ENCODE measurements at regions not wholly inside any gene's neighbourhood (a gene's known extent, or its start where the extent isn't known, plus 50 kb on each side); places are given as distances from the start of the nearest gene placed in this dataset.
"Not testable (repeated sequence)": the region's sequence is repeated elsewhere in the genome, so short reads cannot be mapped to it uniquely, and the experiment has no call there.

- not testable (repeated sequence) for FAIRE-seq
Measured at GRCh38 chr20:18876394-18876793, 62.8 kb downstream of the SCP2D1 start.

GRCh38 chr20:18879262-18879661, 65.7 kb downstream of the SCP2D1 start:
- no peak for FAIRE-seq

- no peak for FAIRE-seq
Measured at GRCh38 chr20:18886756-18887155, 73.2 kb downstream of the SCP2D1 start.

GRCh38 chr20:18901980-18902737, 88.6 kb downstream of the SCP2D1 start:
- peak; percentile 26 for FAIRE-seq

- no peak for FAIRE-seq
Measured at GRCh38 chr20:18904192-18904591, 90.6 kb downstream of the SCP2D1 start.

- no peak for FAIRE-seq
Measured at GRCh38 chr20:18904624-18905023, 91.0 kb downstream of the SCP2D1 start.

GRCh38 chr20:18906046-18906445, 92.5 kb downstream of the SCP2D1 start:
- FAIRE-seq: no peak

GRCh38 chr20:18907353-18907752, 93.8 kb downstream of the SCP2D1 start:
- FAIRE-seq: no peak

GRCh38 chr20:18908109-18908508, 94.5 kb downstream of the SCP2D1 start:
- FAIRE-seq: no peak

GRCh38 chr20:18909254-18909653, 95.7 kb downstream of the SCP2D1 start:
- FAIRE-seq: no peak

GRCh38 chr20:18913701-18914100, 100.1 kb downstream of the SCP2D1 start:
- FAIRE-seq: no peak

GRCh38 chr20:18914796-18915195, 101.2 kb downstream of the SCP2D1 start:
- no peak for FAIRE-seq

GRCh38 chr20:18916886-18917750, 103.5 kb downstream of the SCP2D1 start:
- no peak for FAIRE-seq

GRCh38 chr20:18919996-18920395, 106.4 kb downstream of the SCP2D1 start:
- FAIRE-seq: no peak

GRCh38 chr20:18921291-18921690, 107.7 kb downstream of the SCP2D1 start:
- FAIRE-seq: no peak

GRCh38 chr20:18922251-18922650, 108.7 kb downstream of the SCP2D1 start:
- no peak for FAIRE-seq

GRCh38 chr20:18922898-18923297, 109.3 kb downstream of the SCP2D1 start:
- FAIRE-seq: no peak

- no peak for FAIRE-seq
Measured at GRCh38 chr20:18926965-18927364, 113.4 kb downstream of the SCP2D1 start.

GRCh38 chr20:18928626-18929025, 115.0 kb downstream of the SCP2D1 start:
- no peak for FAIRE-seq

GRCh38 chr20:18929800-18930199, 116.2 kb downstream of the SCP2D1 start:
- no peak for FAIRE-seq

GRCh38 chr20:18943542-18943941, 130.0 kb downstream of the SCP2D1 start:
- no peak for FAIRE-seq

GRCh38 chr20:18956890-18957289, 143.3 kb downstream of the SCP2D1 start:
- no peak for FAIRE-seq

- no peak for FAIRE-seq
Measured at GRCh38 chr20:18957328-18957727, 143.7 kb downstream of the SCP2D1 start.

- FAIRE-seq: no peak
Measured at GRCh38 chr20:18971121-18971520, 157.5 kb downstream of the SCP2D1 start.
